Stimulated activated CD8-positive, alpha-beta memory T cell treated with anti-CD3 and anti-CD28 coated beads, Interleukin-7, amount 100 ng/mL, for 1 hour (primary cell): ENCODE measurements at regions not wholly inside any gene's neighbourhood (a gene's known extent, or its start where the extent isn't known, plus 50 kb on each side); places are given as distances from the start of the nearest gene placed in this dataset.

Experiments
- DNase-seq, 2 donors: peaks; one replicate each; pipeline ENCODE4 v3.0.0-alpha.2; 2020; ENCODE audit warnings: low read depth in 2 of 2

DNA sequence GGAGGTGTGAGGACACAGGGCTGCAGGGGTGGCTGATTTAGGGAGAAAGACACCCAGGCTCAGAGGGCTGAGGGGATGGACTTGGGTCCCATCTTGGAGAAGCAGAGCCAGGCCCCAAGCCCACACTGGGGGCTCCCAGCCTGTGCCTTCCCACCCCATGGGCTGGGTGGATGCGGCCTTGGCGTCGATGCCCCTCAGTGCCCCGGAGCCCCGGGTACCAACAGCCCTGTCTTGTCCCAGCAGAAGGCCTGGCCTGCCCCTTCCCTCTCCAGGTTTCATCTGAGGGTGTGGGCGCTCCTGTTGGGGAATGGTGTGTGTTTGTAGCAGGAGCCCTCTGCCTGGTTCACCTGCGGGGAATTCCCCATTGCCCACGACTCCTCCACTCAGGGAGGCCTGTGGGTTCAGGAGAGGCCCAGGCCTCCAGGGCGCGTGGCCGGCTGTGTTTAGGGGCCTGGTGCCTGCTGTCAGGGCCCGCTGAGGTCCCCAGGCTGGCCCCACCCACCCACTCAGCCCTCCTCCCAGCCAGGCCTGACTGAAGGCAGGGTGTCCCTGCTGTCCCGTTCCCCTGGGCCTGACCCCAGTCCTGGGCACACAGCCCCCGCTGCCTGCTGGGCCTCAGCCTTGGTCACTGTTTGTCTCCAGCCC, 51.1 kb upstream of the BEGAIN start:
- no peak for DNase-seq

DNA sequence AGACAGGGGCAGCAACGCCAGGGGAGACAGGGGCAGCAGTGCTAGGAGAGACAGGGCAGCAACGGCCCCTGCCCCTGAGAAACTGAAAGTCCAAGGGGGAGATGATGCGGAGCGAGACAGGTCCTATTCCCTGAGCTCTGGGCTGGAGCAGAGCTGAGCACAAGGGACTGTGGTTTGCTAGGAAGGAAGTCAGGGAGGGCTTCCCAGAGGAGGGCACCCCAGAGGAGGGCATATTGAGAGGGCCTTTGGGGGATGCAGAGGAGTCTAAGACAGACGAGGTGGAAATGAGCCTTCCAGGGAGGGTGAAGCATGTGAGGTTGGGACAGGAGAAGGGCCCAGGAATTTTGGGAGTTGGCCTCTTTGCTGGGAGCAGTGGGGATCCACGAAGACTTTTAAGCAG, 52.1 kb upstream of the BEGAIN start:
- DNase-seq = no peak

DNA sequence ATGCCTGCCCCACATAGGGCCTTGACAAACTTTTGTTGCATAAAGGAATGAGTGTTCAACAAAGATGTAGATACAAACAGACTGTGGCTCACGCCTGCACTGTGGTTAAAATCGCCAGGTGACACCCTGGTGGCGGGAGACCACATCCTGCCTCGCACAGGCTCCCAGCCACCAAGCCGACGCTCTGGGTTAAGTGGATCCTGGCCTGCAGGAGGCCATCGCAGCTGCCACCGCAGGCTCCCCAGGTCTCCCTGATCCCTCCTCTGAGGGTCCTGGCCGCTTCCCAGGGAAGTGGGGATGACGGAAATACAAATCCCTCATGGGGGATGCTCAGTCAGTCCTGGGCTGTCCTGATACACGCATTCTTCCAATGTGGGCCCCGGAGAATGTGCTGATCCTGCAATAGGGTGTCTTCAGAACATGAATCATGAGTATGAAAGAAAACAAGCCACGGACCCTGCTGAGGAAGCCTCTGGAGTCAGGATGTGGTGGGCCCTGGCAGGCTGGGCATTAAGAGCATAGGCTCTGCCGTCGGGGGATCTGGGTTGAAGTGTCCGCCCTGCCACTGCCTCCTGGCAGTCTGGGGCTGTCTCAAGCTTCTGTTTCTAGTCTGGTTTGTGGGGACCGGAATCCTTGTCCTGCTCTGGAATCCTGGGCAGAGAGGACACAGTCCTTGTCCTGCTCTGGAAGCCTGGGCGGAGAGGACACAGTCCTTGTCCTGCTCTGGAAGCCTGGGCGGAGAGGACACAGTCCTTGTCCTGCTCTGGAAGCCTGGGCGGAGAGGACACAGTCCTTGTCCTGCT, 53.5 kb upstream of the BEGAIN start:
- peak; percentile 40 to 50 for DNase-seq

GRCh38 chr14:100641274-100641860, 54.1 kb upstream of the BEGAIN start:
- no peak for DNase-seq

DNA sequence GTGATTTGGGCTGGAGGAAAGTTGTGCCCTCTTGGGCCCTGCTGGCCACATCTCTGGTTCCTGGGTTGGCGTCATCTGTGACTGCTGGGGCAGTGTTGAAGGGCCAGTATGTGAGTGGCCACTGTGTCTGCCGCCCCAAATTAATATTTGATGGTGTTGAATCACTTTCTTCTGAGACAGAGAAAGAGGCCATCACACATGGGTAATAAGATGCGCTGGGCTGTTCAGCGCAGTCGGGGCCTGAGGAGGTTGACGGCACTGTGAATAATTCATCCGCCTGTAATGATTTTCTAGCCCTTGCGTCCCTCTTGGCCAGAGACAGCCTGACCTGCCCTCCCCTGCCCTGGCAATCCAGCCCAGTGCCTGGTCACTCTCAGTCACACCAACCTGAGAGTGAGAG, 56.2 kb upstream of the BEGAIN start:
- no peak for DNase-seq

- DNase-seq = no peak
These were observed 57.2 kb upstream of the BEGAIN start for GRCh38 chr14:100644383-100644782.

- DNase-seq = no peak
These were observed 57.6 kb upstream of the BEGAIN start for GRCh38 chr14:100644784-100645183.

DNA sequence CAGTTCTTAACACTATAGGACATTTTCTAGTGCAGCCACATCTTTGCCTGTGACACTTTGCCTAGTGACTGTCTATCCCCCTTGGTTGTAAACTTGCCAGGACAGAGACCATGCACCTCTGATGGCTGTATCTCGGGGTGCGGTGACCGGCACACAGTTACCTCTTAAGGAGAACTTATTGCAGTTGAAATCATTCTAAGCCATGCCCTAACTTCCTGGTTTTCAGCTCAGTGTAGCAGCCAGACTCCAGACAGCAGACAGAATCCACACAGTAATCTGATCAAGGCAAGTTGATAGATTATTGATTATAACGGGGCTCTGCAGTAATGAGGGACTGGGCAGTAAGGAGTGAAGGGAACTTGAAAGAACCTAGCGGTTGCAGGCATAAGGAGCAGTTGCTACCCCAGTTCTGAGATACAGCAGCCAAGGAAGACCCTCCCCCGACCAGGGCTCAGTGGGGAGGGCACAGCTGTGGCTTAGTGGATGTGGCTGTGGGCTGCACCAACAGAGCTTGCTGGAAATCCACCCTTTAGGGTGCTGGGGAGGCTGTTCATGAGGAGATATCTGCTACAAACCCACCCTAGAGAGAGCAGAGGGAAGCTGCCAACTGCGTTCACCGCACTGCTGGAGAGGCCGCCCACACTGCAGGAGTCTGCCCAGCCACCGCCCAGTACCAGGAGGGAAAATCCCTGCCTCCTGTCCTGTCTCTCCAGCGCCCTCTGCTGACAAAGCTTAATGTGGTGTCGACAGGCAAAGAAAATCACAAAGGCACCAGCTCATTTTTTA, 58.2 kb upstream of the BEGAIN start:
- DNase-seq = peak; percentile 56 to 79

DNA sequence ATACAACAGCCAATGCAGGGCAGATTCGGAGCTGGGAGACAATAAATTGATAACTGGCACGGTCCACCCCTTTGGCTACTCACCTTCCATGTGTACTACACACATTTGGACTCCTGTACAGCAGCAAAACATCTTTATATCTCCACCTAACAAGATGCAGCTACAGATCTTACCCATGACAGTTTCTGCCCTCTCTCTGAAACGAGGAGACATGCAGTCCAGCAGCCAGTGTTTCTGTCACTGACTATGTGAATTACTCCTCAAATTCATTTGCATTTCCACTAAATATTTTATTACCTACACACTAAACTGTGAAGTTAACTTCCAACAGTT, 58.7 kb upstream of the BEGAIN start:
- no peak for DNase-seq

- DNase-seq = no peak
These were observed 61.4 kb upstream of the BEGAIN start for GRCh38 chr14:100648474-100649172.

GRCh38 chr14:100649173-100649519, 61.9 kb upstream of the BEGAIN start:
- no peak for DNase-seq

DNA sequence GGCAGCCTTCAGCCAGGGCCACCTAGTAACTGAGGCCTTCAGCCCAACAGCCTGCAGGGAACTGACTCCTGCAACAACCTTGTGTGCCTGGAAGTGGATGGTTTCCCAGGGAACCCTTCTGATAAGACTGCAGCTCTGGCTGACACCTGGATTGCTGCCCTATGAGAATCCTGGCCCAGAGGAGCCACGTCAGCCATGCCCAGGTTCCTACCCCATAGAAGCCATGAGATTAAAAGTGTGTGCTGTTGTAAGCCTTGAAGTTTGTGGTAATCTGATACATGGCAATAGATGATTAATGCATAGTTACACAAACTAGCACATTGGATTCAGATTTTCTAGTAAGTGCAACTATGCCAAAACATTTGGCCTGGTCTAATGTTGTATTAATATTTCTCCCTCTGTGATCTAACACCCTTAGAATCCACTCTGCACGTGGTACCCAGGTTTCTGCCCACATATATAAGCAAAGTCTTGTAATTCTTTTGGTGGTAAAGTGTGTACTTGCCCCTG, 64.8 kb upstream of the BEGAIN start:
- no peak for DNase-seq

- no peak for DNase-seq
These were observed 65.5 kb upstream of the BEGAIN start for GRCh38 chr14:100652744-100653143.

- no peak for DNase-seq
These were observed 66.2 kb upstream of the BEGAIN start for GRCh38 chr14:100653409-100653808.

DNA sequence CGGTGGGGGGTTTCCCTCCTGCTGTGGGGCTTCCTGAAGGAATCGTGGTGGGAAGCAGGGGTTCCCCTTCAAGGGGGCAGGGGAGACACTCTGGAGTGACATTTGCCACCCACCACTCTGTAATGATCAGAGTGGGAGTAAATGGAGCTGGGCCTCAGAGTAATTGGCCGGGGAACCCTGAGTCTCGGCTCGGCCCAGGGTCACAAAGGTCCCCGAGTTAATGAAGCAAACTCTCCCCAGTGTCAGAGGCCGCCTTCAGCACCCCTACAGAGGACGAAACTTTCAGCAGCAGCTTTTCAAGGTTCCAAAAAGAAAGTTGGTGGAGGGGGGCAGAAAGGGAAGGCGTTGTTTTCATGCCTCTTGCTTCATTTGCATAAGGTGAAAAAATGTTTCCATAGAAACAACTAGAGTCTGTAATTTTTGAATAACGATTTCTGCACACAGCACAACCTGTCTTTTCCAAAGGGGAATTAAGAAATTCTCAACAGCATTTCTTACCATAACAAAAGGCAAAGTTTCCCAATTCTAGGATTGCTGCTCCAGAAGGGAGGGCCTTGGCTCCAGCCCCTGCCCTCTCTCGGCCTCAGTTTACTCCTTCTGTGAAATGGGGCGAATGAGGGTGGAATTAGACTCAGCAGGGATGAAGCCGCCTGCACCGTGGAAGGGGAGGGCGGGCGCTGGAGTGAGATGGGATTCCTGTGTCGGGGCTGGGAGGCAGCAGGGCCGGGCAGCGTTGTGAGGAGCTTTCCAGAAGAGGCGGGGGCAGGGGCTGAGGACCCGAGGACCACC, 67.0 kb upstream of the BEGAIN start:
- DNase-seq = no peak

DNA sequence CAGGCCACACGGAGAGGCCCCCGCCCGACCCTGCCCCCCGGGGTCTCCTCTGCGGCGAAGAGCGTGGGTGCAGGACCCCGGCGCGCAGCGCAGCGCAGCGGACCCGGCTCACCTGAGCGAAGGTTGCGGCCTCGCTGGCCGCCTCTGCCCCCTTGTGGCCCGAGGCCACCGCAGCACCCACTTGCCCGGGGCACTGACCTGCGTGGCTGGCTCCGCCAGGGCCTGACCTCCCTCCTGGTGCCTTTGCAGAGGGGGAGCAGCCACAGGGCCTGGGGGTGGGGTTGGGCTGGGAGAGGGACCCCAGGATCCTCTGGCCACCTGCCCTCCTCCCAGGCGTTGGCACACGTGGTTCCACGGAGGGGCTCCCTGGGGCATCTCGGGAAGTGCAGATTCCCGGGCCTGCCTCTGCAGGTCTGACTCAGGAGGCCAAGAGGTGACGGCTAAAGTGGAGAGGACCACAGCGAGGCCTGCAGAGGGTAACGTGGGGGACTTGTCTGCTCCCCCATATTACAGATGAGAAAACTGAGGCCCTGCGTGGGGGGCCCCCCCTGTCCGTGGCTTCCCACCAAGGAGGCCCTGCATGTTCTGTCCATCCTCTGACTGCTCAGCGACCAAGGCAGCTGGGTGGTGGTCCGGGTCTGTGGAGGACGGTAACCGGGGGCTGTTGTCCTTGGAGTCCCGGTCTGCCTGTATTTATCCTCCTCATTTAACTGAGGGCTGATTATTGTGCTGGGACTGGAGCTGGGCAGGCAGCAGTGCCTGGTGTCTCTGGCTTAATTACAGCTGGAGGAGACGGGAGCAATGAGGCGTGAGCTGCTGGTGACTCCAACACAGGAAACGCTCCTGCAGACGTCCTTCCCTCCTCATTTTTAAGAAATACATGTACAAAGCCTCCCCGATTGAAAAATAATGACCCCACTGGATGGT, 67.9 kb upstream of the BEGAIN start:
- DNase-seq = peak in 1 of 2 donors; percentile 25

GRCh38 chr14:100655741-100656085, 68.5 kb upstream of the BEGAIN start:
- no peak for DNase-seq

GRCh38 chr14:100656996-100657395, 69.7 kb upstream of the DLK1 start:
- DNase-seq = no peak

DNA sequence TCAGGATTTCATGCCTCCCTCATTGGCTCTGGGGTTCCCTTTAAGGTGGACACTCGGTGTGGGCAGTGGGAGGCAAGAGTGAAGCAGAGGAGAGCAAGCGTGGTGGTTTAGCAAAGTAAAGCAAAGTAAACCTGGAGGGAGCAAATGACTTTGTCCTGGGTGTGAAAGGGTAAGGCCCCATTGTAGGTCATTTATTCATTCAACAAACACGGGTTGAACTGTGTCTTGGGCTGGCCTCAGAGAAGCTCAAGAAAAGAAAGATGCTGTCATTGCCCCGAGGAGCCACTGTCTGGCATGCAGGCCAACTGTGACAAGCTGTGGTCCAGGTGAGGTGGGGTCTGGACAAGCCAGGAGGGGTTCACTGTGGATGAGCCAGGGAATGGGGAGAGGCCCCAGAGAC, 68.9 kb upstream of the DLK1 start:
- no peak for DNase-seq
